Right atrium auricular region (tissue), 2 donors: ENCODE measurements at regions not wholly inside any gene's neighbourhood (a gene's known extent, or its start where the extent isn't known, plus 50 kb on each side); places are given as distances from the start of the nearest gene placed in this dataset.

Source experiments
- DNase-seq: peaks from one replicate; pipeline ENCODE4 v3.0.0-alpha.2; 2019; ENCODE audit warnings: low spot score
- H3K27ac ChIP-seq, 2 donors: fragments of 200-600 bp; sonication (generic); 1 replicate in 1 of 2; 2 replicates in 1 of 2; pipeline ENCODE4 v1.5.1; 2016 to 2019
- H3K27me3 ChIP-seq, 2 donors: fragments of 200-600 bp; sonication (generic); one replicate each; pipeline versions ENCODE4 v1.5.1 to v1.6.0; 2017 to 2019
- H3K36me3 ChIP-seq: fragments of 200-600 bp; sonication (generic); one replicate; pipeline ENCODE4 v1.5.1; 2016
- H3K4me1 ChIP-seq, 2 donors: fragments of 200-600 bp; sonication (generic); one replicate each; pipeline versions ENCODE4 v1.5.1 to v1.6.0; 2017 to 2019
- H3K4me3 ChIP-seq, 2 donors: fragments of 200-600 bp; sonication (generic); 1 replicate in 1 of 2; 2 replicates in 1 of 2; pipeline ENCODE4 v1.5.1; 2017 to 2019; ENCODE audit warnings: mild to moderate bottlenecking in 1 of 2, moderate library complexity in 1 of 2
- H3K9me3 ChIP-seq, 2 donors: fragments of 200-600 bp; sonication (generic); one replicate each; pipeline ENCODE4 v1.5.1; 2019
- CTCF ChIP-seq, 2 donors: fragments of 200-600 bp; sonication (generic); IDR thresholded peaks; one replicate each; pipeline ENCODE4 v1.5.1; 2019; ENCODE audit warnings: antibody characterized with exemption in 2 of 2

DNA sequence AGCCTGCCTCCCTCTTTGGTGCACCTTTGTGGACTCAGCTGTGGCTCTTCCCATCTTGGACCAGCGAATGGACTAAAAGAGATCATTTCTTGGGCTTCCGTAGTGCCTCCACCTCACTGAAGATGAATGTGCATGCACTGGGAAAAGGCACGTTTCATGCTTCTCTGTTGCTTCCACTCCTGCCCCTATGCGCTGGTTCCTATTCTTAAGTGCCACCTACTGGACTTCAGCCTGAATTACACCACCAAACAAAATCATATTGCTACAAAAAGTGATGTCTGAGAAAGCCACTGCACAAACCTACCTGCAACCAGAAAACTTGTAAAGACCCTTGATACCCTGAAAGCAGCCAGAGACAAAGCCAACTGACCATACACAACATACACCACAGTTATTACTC, 695.6 kb downstream of the TSN start:
- no peak for DNase-seq
- TF ChIP-seq CTCF (IDR thresholded peaks at IDR 0.05), result peak in 1 of 2 donors; percentile 34
- H3K36me3 ChIP-seq, result no peaks in the 10 kb centered on the region
- peaks cover 0 to 25% of the 10 kb centered on the region in 2 donors for H3K9me3 ChIP-seq
- no peak overlapping the region for H3K4me3 ChIP-seq
- H3K27me3 ChIP-seq, result no peaks in the 10 kb centered on the region
- H3K27ac ChIP-seq, result no peak overlapping the region
- no peaks in the 10 kb centered on the region for H3K4me1 ChIP-seq

GRCh38 chr2:122451697-122452096, 696.2 kb downstream of the TSN start:
- Histone ChIP-seq H3K27ac (no peak overlapping the region), H3K4me1 (no peaks in the 10 kb centered on the region), H3K4me3 (no peak overlapping the region), H3K27me3 (no peaks in the 10 kb centered on the region), H3K9me3 (peaks cover 0 to 25% of the 10 kb centered on the region in 2 donors), H3K36me3 (no peaks in the 10 kb centered on the region)
- DNase-seq, result no peak
- TF ChIP-seq CTCF (IDR thresholded peaks at IDR 0.05), result no peak

- Histone ChIP-seq H3K27me3 (no peaks in the 10 kb centered on the region), H3K4me3 (no peak overlapping the region), H3K36me3 (no peaks in the 10 kb centered on the region), H3K9me3 (no peaks in the 10 kb centered on the region), H3K4me1 (no peaks in the 10 kb centered on the region), H3K27ac (no peak overlapping the region)
- DNase-seq, result no peak
- no peak for TF ChIP-seq CTCF (IDR thresholded peaks at IDR 0.05)
These were observed 713.7 kb downstream of the TSN start for GRCh38 chr2:122469147-122469546.

GRCh38 chr2:122471753-122472152, 716.3 kb downstream of the TSN start:
- Histone ChIP-seq H3K9me3 (no peaks in the 10 kb centered on the region), H3K27ac (no peak overlapping the region), H3K27me3 (no peaks in the 10 kb centered on the region), H3K4me3 (no peak overlapping the region), H3K36me3 (no peaks in the 10 kb centered on the region), H3K4me1 (no peaks in the 10 kb centered on the region)
- no peak for TF ChIP-seq CTCF (IDR thresholded peaks at IDR 0.05)
- no peak for DNase-seq

DNA sequence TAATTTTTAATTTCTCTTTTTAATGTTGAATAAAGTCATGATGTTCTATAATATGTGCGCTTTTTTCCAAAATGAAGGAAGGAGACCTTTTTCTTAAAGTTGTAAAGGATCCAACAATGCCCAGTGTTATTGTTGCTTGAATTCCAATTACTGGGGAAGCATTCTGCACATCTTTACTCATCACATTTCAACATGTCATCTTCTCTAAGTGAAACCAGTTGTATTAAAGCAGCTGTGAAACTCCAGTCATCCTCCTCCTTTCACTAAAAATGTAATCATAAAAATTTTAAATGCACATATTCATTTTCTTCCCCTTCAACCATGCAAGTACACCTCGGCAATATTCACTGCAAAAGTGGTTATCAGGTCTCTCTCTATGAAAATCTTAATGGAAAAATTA, 722.7 kb downstream of the TSN start:
- Histone ChIP-seq H3K36me3 (no peaks in the 10 kb centered on the region), H3K4me1 (no peaks in the 10 kb centered on the region), H3K4me3 (no peak overlapping the region), H3K27ac (no peak overlapping the region), H3K9me3 (no peaks in the 10 kb centered on the region), H3K27me3 (no peaks in the 10 kb centered on the region)
- DNase-seq, result no peak
- no peak for TF ChIP-seq CTCF (IDR thresholded peaks at IDR 0.05)

DNA sequence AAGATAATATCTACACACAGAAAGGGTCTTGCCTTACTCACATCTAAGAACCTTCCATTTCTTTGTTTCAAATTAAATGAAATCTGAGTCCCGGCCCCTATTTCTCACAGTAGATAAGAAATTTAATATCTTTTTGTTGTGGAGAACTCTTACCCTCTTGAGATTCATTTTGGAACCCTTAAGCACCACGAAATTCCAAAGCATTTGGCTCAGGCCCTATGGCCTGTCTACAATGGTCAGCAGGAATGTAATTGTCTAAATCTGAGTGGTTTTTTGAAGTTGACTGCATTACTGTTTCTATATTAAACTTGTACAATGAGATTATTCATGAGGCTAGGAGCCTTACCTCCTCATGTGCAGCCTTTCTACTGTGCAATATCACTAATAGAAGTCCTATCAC, 723.3 kb downstream of the TSN start:
- H3K4me1 ChIP-seq, result no peaks in the 10 kb centered on the region
- no peaks in the 10 kb centered on the region for H3K36me3 ChIP-seq
- H3K4me3 ChIP-seq, result no peak overlapping the region
- no peaks in the 10 kb centered on the region for H3K9me3 ChIP-seq
- no peak for TF ChIP-seq CTCF (IDR thresholded peaks at IDR 0.05)
- DNase-seq, result no peak
- no peak overlapping the region for H3K27ac ChIP-seq
- no peaks in the 10 kb centered on the region for H3K27me3 ChIP-seq
